Lower leg skin (tissue), 3 donors: ENCODE measurements at regions not wholly inside any gene's neighbourhood (a gene's known extent, or its start where the extent isn't known, plus 50 kb on each side); places are given as distances from the start of the nearest gene placed in this dataset.

Experiments used
- POLR2A ChIP-seq, 2 donors: fragments of 450-650 bp; IDR thresholded peaks; one replicate each; pipeline ENCODE4 v1.6.1; 2016 to 2017; ENCODE audit warnings: antibody characterized with exemption in 2 of 2, mild to moderate bottlenecking in 1 of 2, moderate library complexity in 1 of 2
- TF ChIP-seq, protein P1 (sequence below), 3 donors: fragments of 450-650 bp; IDR thresholded peaks; one replicate each; pipeline ENCODE4 v1.5.1; 2016; ENCODE audit warnings: antibody characterized with exemption in 3 of 3, mild to moderate bottlenecking in 3 of 3, moderate library complexity in 2 of 3

DNA sequence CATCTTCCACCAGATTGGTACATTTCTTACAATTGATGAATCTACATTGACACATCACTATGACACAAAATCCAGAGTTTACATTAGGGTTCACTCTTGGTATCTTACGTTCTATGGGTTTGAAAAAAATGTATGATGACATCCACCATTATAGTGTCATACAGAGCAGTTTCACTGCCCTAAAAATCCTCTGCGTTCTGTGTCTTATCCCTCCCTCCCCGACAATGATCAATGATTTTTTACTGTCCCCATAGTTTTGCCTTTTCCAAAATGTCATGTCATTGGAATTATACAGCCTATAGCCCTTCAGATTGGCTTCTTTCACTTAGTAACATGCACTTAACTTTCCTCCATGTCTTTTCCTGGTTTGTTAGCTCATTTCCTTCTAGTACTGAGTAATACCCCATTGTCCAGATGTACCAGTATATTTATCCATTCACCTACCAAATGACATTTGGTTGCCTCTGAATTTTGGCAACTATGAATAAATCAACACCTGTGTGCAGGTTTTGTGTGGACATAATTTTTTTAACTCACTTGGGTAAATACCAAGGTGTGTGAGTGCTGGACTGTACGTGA is 80.9 kb upstream of the CDC42BPA start:
- TF ChIP-seq, protein P1, sequence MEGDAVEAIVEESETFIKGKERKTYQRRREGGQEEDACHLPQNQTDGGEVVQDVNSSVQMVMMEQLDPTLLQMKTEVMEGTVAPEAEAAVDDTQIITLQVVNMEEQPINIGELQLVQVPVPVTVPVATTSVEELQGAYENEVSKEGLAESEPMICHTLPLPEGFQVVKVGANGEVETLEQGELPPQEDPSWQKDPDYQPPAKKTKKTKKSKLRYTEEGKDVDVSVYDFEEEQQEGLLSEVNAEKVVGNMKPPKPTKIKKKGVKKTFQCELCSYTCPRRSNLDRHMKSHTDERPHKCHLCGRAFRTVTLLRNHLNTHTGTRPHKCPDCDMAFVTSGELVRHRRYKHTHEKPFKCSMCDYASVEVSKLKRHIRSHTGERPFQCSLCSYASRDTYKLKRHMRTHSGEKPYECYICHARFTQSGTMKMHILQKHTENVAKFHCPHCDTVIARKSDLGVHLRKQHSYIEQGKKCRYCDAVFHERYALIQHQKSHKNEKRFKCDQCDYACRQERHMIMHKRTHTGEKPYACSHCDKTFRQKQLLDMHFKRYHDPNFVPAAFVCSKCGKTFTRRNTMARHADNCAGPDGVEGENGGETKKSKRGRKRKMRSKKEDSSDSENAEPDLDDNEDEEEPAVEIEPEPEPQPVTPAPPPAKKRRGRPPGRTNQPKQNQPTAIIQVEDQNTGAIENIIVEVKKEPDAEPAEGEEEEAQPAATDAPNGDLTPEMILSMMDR (IDR thresholded peaks at IDR 0.05): no peak
- no peak for TF ChIP-seq POLR2A (IDR thresholded peaks at IDR 0.05)
